ENCODE measurements at regions not wholly inside any gene's neighbourhood (a gene's known extent, or its start where the extent isn't known, plus 50 kb on each side); places are given as distances from the start of the nearest gene placed in this dataset.

DNA sequence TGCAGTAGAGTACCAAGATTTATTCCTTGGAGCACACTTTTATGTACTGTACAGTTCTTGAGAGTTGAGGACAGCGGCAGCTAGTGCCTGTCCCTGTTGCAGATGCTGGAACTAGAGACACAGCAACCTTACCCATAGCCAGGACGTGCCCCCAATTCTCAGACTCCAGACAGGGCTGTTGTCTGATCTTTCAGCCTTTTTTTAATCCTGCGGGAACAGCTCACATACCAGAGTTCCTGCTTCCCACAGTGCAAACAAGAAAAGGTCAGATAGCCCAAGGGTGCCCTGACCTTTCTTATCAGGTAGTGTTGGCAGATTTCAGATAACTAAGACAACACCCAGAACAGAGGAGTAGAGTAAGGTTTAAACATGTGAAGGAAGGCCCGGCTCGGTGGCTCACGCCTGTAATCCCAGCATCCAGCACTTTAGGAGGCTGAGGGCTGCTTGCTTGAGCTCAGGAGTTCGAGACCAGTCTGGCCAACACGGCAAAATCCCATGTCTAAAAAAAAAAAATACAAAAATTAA, 78.5 kb downstream of the DOP1B start:
- TF ChIP-seq ZNF274 (IDR thresholded peaks at IDR 0.05; ENCODE audit: low read depth, low read length): no peak
- H3K4me3 ChIP-seq (ENCODE audit: low read length): no peak overlapping the region

DNA sequence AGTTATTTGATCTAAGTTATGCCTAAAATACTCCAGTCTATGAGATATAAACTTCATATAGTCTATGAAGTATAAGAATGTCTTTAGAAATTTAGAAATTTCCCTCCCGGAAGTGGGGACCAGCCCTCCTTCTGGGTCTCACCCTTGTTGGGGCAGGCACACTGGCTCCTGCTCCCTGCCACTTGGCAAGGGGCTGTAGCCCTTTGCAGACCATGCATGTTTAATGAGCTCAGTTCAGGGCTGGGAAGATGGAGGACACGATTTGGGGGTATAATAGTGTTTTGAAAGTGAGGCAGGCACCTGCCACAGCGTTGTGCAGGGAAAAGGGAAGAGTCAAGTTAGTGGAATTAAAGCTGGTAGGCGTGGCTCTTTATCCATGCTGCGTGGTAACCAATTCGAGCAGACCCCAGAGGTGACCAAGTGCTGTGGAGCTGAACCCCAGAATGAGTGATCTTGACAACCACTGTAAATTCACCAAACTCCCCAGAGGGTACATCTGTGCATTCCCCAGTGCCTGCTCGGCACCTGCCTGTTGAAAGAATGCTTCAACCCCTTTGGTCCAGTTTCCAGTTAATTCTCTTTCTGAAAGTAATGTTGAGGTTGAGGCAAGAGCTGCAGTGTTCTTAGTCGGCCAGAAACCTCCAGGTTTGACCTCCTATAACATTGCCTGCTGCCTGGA, 79.6 kb downstream of the DOP1B start:
- TF ChIP-seq ZNF274 (IDR thresholded peaks at IDR 0.05; ENCODE audit: low read depth, low read length): no peak
- no peak overlapping the region for H3K4me3 ChIP-seq (ENCODE audit: low read length)

DNA sequence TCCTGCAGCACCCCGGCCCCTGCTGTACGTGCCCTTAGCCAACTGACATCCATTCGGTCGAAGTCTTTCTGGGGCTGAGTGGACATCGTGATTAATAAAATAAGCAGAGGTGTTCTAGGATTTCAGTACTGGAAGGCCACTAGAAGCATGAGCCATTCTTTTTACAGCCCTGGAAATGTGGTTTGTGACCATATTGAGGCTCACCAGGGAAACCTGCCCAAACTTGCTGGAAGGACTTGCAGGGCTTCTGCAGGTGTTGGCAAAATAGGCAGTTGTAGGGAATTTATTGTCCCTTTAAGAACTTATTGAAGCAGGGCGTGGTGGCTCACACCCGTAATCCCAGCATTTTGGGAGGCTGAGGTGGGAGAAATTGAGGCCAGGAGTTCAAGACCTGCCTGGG, 80.8 kb downstream of the DOP1B start:
- no peak for TF ChIP-seq ZNF274 (IDR thresholded peaks at IDR 0.05; ENCODE audit: low read depth, low read length)
- H3K4me3 ChIP-seq (ENCODE audit: low read length): no peak overlapping the region

DNA sequence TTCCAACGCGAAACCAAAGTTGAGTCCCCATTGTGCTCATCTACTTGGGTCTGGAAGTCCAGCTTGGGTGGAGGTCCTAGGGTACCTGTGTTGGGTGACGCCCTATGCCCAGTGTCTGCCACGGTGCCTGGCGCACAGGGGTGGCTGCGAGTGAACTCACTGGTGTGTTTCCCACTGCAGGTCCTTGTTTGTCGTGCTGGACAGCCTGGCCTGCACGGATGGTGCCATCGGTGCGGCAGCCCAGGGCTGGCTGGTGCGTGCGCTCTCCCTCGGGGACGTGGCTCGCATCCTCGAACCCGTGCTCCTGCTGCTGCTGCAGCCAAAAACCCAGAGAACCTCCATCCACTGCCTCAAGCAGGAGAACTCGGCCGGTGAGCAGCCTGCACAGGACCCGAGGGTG, 80.4 kb upstream of the MORC3 start:
- TF ChIP-seq ZNF274 (IDR thresholded peaks at IDR 0.05; ENCODE audit: low read depth, low read length): no peak
- H3K4me3 ChIP-seq (ENCODE audit: low read length): no peak overlapping the region

DNA sequence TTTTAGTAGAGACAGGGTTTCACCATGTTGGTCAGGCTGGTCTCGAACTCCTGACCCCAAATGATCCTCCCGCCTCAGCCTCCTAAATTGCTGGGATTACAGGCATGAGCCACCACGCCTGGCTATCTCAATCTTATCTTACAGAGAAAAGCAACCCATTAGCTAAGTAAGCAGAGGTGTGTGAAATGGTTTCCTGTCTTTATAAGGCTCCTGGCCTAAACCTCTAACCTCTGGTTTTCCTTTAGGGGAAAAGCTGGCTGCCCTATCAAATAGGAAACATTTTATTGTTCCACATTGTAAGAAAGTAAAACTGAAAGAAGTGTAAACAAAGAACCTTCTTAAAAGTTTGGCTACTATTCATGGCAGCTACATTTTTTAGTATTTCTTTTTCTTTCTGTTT, 78.3 kb upstream of the MORC3 start:
- no peak for TF ChIP-seq ZNF274 (IDR thresholded peaks at IDR 0.05; ENCODE audit: low read depth, low read length)
- no peak overlapping the region for H3K4me3 ChIP-seq (ENCODE audit: low read length)

DNA sequence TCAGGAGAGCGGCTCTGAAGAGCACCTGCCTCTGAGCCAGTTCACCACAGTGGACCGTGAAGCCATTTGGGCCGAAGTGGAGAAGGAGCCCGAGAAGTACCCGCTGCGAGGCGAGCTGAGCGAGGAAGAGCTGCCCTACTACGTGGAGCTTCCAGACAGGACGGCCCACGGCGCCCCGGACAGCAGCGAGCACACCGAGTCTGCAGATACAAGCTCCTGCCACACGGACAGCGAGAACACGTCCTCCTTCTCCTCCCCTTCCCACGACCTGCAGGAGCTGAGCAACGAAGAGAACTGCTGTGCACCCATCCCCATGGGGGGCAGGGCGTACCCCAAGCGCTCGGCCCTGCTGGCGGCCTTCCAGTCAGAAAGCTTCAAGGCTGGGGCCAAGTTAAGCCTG, 74.9 kb upstream of the MORC3 start:
- H3K4me3 ChIP-seq (ENCODE audit: low read length): no peak overlapping the region
- TF ChIP-seq ZNF274 (IDR thresholded peaks at IDR 0.05; ENCODE audit: low read depth, low read length): no peak

DNA sequence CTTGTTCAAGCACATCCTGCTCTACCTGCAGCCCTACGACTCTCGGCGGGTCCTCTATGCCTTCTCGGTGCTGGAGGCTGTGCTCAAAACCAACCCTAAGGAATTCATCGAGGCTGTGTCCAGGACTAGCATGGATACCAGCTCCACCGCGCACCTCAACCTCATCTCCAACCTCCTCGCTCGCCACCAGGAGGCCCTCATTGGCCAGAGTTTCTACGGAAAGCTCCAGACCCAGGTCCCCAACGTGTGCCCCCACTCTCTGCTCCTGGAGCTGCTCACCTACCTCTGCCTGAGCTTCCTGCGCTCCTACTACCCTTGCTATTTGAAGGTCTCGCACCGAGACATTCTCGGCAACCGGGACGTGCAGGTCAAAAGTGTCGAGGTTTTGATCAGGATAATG, 74.3 kb upstream of the MORC3 start:
- no peak for TF ChIP-seq ZNF274 (IDR thresholded peaks at IDR 0.05; ENCODE audit: low read depth, low read length)
- no peak overlapping the region for H3K4me3 ChIP-seq (ENCODE audit: low read length)

DNA sequence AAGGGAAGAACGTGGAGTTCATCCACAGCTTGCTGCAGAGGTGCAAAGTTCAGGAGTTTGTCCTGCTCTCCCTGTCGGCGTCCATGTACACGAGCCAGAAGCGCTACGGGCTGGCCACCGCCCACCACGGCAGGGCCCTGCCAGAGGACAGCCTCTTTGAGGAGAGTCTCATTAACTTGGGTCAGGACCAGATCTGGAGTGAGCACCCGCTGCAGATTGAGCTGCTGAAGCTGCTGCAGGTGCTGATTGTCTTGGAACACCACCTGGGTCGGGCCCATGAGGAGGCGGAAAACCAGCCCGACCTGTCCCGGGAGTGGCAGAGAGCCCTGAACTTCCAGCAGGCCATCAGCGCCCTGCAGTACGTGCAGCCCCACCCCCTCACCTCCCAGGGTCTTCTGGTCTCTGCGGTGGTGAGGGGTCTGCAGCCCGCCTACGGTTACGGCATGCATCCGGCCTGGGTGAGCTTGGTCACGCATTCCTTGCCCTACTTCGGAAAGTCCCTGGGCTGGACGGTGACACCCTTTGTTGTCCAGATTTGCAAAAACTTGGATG, 73.8 kb upstream of the MORC3 start:
- no peak overlapping the region for H3K4me3 ChIP-seq (ENCODE audit: low read length)
- no peak for TF ChIP-seq ZNF274 (IDR thresholded peaks at IDR 0.05; ENCODE audit: low read depth, low read length)

DNA sequence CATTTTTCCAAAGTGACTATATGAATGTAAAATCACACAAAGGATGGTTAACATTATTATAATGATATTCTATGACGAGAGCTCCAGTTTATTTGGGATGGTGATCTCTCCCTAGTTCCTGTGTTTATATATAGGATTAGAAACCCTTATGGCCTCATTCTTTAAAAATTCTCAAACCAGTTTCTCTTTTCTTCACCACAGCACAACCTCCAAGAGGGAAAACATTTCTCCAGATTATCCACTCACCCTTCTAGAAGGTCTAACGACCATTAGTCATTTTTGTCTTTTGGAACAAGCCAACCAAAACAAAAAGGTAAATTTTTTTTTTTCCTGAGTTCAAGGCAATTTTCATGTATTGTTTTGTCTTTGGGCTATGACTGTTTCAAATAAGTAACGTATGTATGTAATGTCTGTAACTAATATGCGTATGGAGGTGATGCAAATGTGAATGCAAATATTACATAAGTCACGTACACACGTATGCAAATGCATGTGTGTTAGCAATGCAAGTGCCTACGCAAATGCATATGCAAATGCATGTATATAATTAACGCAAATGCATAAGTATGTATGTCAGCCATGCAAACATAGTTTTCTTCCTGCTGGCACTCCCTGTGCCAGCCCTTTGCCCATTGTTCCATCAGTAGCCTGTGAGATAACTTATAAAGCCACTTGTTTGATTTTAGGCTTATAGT, 72.5 kb upstream of the MORC3 start:
- TF ChIP-seq ZNF274 (IDR thresholded peaks at IDR 0.05; ENCODE audit: low read depth, low read length): no peak
- H3K4me3 ChIP-seq (ENCODE audit: low read length): no peak overlapping the region

DNA sequence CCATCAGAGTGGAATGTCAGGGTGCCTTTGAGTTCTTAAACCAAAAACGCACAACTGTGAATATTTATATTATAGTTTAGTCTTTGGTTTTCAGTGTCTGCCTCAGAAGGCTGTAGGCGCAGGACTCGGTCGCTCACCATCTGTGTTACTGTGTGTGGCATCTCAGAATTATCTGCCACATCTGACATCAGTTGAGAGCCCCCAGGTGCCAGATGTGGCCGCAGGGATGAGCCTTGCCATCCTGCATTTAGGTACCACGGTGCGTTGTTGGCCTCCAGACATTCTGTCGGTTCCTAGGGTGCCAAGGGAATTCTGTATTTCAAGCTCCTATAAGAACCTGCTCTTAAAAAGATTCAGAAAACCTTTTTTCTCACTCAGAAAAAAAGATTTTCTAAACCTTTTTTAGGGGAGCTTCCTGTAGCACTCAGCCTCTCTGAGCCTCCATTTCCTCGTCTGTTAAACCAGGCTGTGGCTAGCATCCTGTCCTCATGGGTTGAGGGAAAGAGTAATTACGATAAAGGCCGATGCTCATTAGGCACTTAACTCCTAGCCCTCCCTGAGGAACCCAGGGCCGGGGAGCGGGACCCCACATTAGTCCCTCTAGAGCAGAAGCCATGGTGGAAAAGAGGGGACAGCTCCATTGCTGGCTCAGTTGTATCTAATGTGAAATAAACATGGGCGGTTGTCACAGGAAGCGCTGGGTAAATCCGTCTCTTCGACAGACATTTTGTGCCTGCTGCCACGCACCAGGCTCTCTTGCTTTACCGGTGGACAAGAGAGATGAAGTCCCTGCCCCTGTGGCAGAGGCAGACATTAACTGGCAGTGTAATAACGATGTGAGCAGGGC, 70.2 kb upstream of the MORC3 start:
- TF ChIP-seq ZNF274 (IDR thresholded peaks at IDR 0.05; ENCODE audit: low read depth, low read length): no peak
- H3K4me3 ChIP-seq (ENCODE audit: low read length): no peak overlapping the region

DNA sequence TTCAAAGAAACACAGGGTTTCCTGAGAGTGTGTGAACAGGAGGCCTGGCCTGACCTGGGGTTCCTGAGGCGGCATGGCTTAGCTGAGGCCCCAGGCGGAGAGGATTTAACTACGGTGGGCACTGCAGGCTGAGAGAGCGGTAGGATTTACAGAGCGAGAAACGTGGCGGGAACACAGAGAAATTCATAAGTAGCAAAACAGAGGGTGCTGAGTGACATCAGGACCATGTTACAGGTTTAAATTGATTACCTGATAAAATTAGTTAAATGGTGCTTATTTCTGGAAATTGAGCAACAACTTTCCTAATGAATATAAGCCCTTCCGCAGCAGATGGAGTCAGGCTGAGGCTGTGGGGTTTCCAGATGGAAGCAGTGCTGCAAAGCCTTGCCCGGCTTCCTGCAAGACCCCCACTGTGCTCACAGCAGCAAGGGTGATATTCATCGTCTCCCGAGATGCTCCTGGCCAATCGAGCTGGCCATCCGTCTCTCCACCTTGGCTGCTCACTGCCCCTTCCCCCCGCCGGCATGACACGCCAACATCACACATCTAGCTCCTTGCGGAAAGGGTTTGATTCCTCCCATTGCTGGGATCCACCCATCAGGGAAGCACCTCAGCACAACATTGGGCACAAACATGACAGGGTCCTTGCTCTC, 69.4 kb upstream of the MORC3 start:
- no peak for TF ChIP-seq ZNF274 (IDR thresholded peaks at IDR 0.05; ENCODE audit: low read depth, low read length)
- H3K4me3 ChIP-seq (ENCODE audit: low read length): no peak overlapping the region

DNA sequence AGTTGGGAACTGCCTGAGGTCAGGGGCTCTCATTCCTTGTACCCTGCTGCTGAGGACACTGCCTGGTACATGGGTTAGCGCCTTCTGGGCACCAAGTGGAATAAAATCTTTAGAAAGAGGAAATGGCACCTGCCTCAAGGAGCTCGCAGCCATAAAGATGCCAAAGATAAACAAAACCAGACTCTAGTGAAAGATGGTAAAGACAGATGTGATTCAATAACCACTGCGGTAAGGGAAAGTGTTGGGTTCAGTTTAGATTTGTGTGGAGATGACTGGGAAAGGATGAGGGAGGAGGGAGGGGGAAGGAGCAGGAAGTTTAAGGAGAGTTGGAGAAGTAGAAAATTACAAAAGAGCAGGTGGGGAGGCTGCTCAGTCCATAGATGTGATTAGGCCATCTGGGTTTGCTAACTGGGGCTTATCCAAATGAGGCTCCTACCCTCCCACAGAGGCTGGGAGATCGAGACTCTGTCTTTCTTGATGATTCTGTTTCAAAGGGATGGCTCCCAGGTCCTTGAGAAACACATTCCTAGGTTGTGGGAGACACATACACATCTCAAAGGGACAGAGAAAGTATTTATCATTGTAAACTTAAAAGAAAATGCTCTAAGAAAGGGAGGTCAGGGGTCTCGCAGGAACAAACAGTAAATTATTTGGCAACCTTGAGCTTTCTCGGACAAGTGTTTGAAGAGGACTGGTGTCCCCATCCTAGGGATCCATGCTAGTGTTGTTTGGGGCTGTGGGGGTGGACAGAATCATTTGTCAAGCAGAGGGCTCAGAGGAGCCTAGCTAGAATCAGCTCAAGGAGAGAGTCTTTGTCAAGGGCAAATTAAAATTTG, 65.7 kb upstream of the MORC3 start:
- peak overlapping the region; percentile 5; the same call in 1 of the 2 replicates for H3K4me3 ChIP-seq (ENCODE audit: low read length)
- no peak for TF ChIP-seq ZNF274 (IDR thresholded peaks at IDR 0.05; ENCODE audit: low read depth, low read length)

DNA sequence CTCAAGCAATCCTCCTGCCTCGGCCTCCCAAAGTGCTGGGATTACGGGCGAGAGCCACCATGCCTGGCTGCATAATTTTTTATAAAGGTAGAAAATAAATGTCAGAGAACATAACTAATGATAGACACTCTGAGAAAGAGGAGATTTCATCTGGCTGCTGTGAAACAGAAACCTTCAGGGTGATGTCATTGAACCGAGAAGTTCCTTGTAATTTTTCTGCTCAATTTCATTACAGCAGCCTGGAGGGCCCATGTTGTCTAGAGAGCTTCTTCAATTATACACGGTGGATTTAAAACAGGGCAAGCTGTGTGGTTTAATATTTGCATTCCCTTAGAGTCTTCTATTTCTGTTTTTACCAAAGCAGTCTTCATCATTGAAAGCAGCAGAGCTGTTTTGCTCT, 64.3 kb upstream of the MORC3 start:
- no peak for TF ChIP-seq ZNF274 (IDR thresholded peaks at IDR 0.05; ENCODE audit: low read depth, low read length)
- H3K4me3 ChIP-seq (ENCODE audit: low read length): peak overlapping the region; percentile 50; the same call in 1 of the 2 replicates
